Suprapubic skin (tissue), 4 donors: ENCODE measurements at regions not wholly inside any gene's neighbourhood (a gene's known extent, or its start where the extent isn't known, plus 50 kb on each side); places are given as distances from the start of the nearest gene placed in this dataset.
"Not testable (repeated sequence)": the region's sequence is repeated elsewhere in the genome, so short reads cannot be mapped to it uniquely, and the experiment has no call there.

ENCODE experiments used
- DNase-seq, 2 donors: peaks; one replicate each; pipeline ENCODE4 v3.0.0-alpha.2; 2019; ENCODE audit warnings: low spot score in 2 of 2
- H3K27ac ChIP-seq: fragments of 200-600 bp; sonication (generic); one replicate; pipeline ENCODE4 v1.5.1; 2019
- H3K27me3 ChIP-seq: fragments of 200-600 bp; sonication (generic); one replicate; pipeline ENCODE4 v1.5.1; 2019
- H3K36me3 ChIP-seq: fragments of 200-600 bp; sonication (generic); one replicate; pipeline ENCODE4 v1.5.1; 2019
- H3K4me1 ChIP-seq: fragments of 200-600 bp; sonication (generic); one replicate; pipeline ENCODE4 v1.5.1; 2019
- H3K4me3 ChIP-seq: fragments of 200-600 bp; sonication (generic); one replicate; pipeline ENCODE4 v1.5.1; 2019; ENCODE audit warnings: mild to moderate bottlenecking
- H3K9me3 ChIP-seq: fragments of 200-600 bp; sonication (generic); one replicate; pipeline ENCODE4 v1.5.1; 2019
- CTCF ChIP-seq, 2 donors: fragments of 200-600 bp in 1 of 2; fragments of 450-650 bp in 1 of 2; sonication (generic) in 1 of 2; IDR thresholded peaks; one replicate each; pipeline ENCODE4 v1.5.1; 2016 to 2019; ENCODE audit warnings: antibody characterized with exemption in 2 of 2, mild to moderate bottlenecking in 1 of 2, moderate library complexity in 1 of 2
- EP300 ChIP-seq: sonication (generic); formaldehyde crosslinking; IDR thresholded peaks from one replicate; pipeline ENCODE4 v1.6.1; 2017; ENCODE audit warnings: antibody characterized with exemption
- POLR2A ChIP-seq, 2 donors: fragments of 450-650 bp; IDR thresholded peaks; one replicate each; pipeline ENCODE4 v1.6.1; 2017; ENCODE audit warnings: antibody characterized with exemption in 2 of 2, mild to moderate bottlenecking in 2 of 2, moderate library complexity in 2 of 2
- POLR2AphosphoS5 ChIP-seq, 3 donors: sonication (generic); formaldehyde crosslinking; IDR thresholded peaks; one replicate each; pipeline ENCODE4 v1.6.1; 2017; ENCODE audit warnings: antibody characterized with exemption in 3 of 3
- WGBS: methylation state at CpG from one replicate; pipeline ENCODE4 v1.1.5; 2018; 5-methylcytosine and 5-hydroxymethylcytosine counted together

- DNase-seq: no peak
- Histone ChIP-seq H3K27ac (no peak overlapping the region), H3K4me1 (peaks cover 12% of the 10 kb centered on the region), H3K27me3 (peaks cover 32% of the 10 kb centered on the region), H3K36me3 (no peaks in the 10 kb centered on the region), H3K9me3 (no peaks in the 10 kb centered on the region), H3K4me3 (no peak overlapping the region)
- TF ChIP-seq POLR2A (IDR thresholded peaks at IDR 0.05) (no peak), CTCF (IDR thresholded peaks at IDR 0.05) (no peak), EP300 (no peak)
- 51% methylated on average over 15 of the region's 15 CpGs for WGBS
Measured at GRCh38 chr14:103280278-103280928, 53.6 kb upstream of the EIF5 start.

- Histone ChIP-seq H3K4me1 (peaks cover 12% of the 10 kb centered on the region), H3K4me3 (no peak overlapping the region), H3K27me3 (peaks cover 28% of the 10 kb centered on the region), H3K27ac (no peak overlapping the region), H3K9me3 (no peaks in the 10 kb centered on the region), H3K36me3 (no peaks in the 10 kb centered on the region)
- TF ChIP-seq CTCF (IDR thresholded peaks at IDR 0.05) (peak in 1 of 2 donors; percentile 17), POLR2A (IDR thresholded peaks at IDR 0.05) (no peak)
- 69% methylated on average over 7 of the region's 11 CpGs for WGBS
- DNase-seq: no peak
Measured at GRCh38 chr14:103281496-103282231, 52.4 kb upstream of the EIF5 start.

GRCh38 chr14:103282309-103282708 is 51.7 kb upstream of the EIF5 start:
- not testable (repeated sequence) for H3K27ac ChIP-seq, H3K36me3 ChIP-seq, H3K4me3 ChIP-seq, H3K9me3 ChIP-seq, DNase-seq
- peaks cover 27% of the 10 kb centered on the region for H3K27me3 ChIP-seq
- peaks cover 12% of the 10 kb centered on the region for H3K4me1 ChIP-seq
- 87% methylated on average over 15 of the region's 17 CpGs for WGBS

- no peak for TF ChIP-seq CTCF (IDR thresholded peaks at IDR 0.05)
- no peak for TF ChIP-seq POLR2AphosphoS5 (IDR thresholded peaks at IDR 0.05)
- TF ChIP-seq POLR2A (IDR thresholded peaks at IDR 0.05): no peak
- no peak for TF ChIP-seq EP300
- 84% methylated on average over 5 of the region's 5 CpGs for WGBS
- H3K36me3 ChIP-seq: no peaks in the 10 kb centered on the region
- no peak overlapping the region for H3K4me3 ChIP-seq
- peaks cover 12% of the 10 kb centered on the region for H3K4me1 ChIP-seq
- peaks cover 22% of the 10 kb centered on the region for H3K27me3 ChIP-seq
- no peak for DNase-seq
- H3K9me3 ChIP-seq: no peaks in the 10 kb centered on the region
- no peak overlapping the region for H3K27ac ChIP-seq
Measured at GRCh38 chr14:103282932-103283331, 51.1 kb upstream of the EIF5 start.

GRCh38 chr14:103283916-103284315 is 50.1 kb upstream of the EIF5 start:
- DNase-seq: no peak
- peaks cover 8% of the 10 kb centered on the region for H3K4me1 ChIP-seq
- H3K9me3 ChIP-seq: no peaks in the 10 kb centered on the region
- peaks cover 16% of the 10 kb centered on the region for H3K27me3 ChIP-seq
- no peak overlapping the region for H3K4me3 ChIP-seq
- no peak overlapping the region for H3K27ac ChIP-seq
- TF ChIP-seq POLR2AphosphoS5 (IDR thresholded peaks at IDR 0.05) (no peak), EP300 (no peak), POLR2A (IDR thresholded peaks at IDR 0.05) (no peak), CTCF (IDR thresholded peaks at IDR 0.05) (no peak)
- H3K36me3 ChIP-seq: no peaks in the 10 kb centered on the region
- WGBS: 78% methylated on average over 12 of the region's 12 CpGs
